B cell (primary cell): ENCODE measurements at regions not wholly inside any gene's neighbourhood (a gene's known extent, or its start where the extent isn't known, plus 50 kb on each side); places are given as distances from the start of the nearest gene placed in this dataset.

Source experiments
- CTCF ChIP-seq: fragments of 200-600 bp; IDR thresholded peaks from one replicate; pipeline ENCODE4 v1.8.0; 2022; ENCODE audit warnings: antibody characterized with exemption, mild to moderate bottlenecking
- EZH2 ChIP-seq: IDR thresholded peaks from 2 replicates; pipeline ENCODE4 v1.6.1; 2012; ENCODE audit warnings: borderline replicate concordance, low read depth, mild to moderate bottlenecking, moderate library complexity, low read length; ENCODE audit not compliant: insufficient read depth, poor library complexity, severe bottlenecking

DNA sequence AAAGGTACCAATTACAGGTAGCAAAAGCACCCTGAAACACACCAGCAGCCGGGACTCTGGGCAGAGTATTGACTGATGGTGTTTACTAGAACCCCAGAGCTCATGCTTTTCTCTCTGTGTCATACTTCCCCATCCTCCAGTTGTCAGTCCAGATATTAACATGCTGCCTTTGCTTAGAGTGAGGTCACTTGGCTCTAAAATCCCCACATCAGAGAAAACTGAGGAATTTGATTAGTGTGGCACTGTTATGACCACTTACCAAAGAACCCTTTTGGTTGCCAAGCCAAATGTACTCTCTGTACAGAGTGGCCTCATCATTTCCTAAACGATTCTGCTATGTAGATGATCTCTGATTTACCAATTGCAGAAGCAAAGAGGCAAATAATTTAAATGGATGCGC lies 80.4 kb downstream of the ABCC12 start:
- TF ChIP-seq CTCF (no peak), EZH2 (no peak)
